ENCODE measurements at regions not wholly inside any gene's neighbourhood (a gene's known extent, or its start where the extent isn't known, plus 50 kb on each side); places are given as distances from the start of the nearest gene placed in this dataset.
"Not testable (repeated sequence)": the region's sequence is repeated elsewhere in the genome, so short reads cannot be mapped to it uniquely, and the experiment has no call there.

DNA sequence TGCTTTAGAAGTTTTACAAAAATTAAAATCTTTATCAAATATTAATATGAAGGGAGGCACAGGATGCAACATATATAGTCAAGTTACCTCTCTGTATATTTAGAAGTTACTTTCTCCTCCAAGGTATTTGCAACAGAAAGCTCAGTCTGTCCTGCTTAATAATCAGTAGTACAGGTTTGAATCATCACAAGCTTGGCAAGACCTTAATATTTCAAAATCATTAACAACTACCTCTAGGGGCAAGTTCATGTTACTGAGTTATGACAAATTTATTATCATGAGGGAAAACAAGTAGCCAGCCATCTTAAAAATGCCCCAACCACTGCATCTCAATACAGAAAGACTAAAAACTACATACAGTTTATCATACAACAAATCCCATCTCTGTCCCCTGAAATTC lies 116.0 kb downstream of the PMAIP1 start:
- not testable (repeated sequence) for DNase-seq (ENCODE audit: low read depth in 2 of 2)

DNA sequence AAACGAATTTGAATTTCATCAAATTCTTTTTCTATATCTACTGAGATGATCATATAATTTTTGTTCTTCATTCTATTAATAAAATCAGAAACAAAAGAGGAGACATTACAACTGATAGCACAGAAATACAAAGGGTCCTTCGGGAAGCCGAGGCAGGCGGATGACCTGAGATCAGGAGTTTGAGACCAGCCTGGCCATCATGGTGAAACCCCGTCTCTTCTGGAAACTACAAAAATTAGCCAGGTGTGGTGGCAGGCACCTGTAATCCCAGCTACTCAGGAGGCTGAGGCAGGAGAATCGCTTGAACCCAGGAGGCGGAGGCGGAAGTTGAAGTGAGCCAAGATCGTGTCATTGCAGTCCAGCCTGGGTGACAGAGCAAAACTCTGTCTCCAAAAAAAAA lies 113.4 kb downstream of the PMAIP1 start:
- not testable (repeated sequence) for DNase-seq (ENCODE audit: low read depth in 2 of 2)

DNA sequence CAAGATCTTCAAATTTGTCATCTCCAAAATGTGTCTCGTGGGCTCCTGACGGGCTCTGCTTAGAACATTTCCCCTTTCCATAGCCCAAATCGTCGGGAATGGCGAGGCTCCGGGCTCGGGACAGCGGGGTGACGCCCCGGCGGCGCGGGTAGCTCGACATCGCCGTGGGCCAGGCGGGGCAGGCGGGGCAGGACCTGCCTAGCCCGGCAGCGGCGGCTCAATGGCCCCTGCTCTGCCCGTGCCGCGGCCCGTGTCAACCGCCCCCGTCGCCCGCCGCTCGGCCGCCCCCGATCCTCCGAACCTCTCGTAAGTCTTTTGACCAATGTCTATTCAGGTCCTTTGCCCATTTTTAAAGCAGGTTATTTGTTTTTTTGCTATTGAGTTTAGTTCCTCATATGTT lies 111.2 kb downstream of the PMAIP1 start:
- DNase-seq (ENCODE audit: low read depth in 2 of 2): no peak

DNA sequence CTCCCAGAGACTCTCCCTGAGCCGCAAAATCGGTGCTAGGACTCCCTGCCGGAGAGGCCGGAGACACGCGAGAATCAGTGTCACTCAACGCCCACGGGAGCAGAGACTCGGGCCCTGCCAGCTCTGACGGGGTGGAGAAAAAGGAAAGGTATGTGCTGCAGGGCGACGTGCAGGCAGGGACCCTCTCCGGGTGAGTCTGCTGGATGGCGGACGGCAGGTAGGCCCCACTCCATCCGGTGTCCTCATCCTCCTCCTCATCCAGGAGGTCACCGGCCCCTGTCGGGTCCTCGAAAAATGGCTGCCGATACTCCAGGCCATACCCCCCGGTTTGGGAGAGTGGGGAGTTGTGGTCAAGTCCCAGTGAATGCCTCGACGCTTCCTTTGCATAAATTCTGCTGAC lies 110.7 kb downstream of the PMAIP1 start:
- DNase-seq (ENCODE audit: low read depth in 2 of 2): no peak

DNA sequence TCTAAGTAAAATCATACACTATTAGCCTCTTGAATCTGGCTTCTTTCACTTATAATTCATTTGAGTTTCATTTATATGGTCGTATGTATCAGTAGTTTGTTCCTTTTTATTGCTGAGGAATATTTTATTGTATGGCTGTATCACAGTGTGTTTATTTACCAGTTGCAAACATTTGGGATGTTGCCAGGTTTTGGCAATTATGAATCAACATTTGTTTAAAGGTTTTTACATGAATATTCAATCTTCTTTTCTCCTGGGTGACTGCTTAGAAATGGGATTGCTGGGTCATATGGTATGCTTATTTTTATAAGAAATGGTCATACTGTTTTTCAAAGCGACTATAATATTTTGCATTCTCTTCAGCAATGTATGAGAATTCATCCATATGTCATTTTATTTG lies 107.9 kb downstream of the PMAIP1 start:
- no peak for DNase-seq (ENCODE audit: low read depth in 2 of 2)

DNA sequence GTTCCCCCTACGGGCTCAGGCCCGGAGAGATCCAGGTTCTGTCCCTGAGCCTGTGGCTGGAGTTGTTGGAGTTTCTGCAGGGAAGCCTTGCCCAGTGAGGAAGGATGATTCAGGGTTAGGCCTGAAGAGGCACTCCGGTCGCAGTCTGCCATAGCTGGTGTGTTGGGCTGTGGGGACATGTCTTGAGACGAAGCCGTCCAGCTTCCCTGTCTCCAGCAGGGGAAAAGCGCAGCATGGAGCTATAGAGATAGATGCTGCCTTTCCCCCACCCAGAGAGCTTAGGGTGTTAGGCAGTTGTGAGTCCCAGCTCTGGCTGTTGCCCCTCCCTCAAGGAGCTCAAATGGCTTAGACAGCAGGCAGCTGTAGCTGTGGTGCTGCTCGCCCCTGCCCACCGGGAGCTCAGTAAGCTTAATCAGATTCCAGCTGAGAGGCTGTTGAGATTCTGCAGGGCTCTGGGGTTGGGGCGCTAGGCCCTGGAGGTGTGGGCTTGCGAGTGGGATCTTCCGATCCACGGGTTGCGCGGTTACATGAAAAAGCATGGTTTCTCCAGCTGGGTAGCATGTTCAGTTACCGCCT lies 103.9 kb downstream of the PMAIP1 start:
- no peak for DNase-seq (ENCODE audit: low read depth in 2 of 2)

DNA sequence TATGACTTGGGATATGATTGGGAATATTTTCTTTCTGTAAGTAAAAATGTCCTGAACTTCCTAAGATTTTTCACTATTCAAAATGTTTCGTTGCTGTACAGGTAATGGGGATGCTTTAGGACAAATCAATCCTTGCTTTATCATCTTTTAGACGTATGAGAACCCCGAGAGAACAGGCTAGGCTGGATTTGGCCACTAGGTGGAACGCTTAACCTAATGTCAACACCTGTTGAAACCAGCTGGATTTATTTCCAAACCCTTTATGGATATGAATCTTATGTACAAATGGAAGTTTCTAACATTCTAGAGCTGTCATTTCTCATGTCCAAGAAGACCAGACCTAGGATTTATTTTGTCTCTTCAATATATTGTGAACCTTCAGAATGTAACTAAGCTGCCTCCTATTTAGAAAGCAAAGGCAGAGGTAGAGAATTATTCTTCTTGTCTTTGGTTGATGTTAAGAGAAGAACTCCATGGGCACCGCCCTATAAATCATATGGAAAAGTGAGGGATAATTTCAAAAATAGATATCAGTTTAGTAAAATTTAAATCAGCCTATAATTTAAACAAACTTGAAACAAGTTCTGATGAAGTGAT lies 96.7 kb downstream of the PMAIP1 start:
- peak in 1 of 2 donors; percentile 10 for DNase-seq (ENCODE audit: low read depth in 2 of 2)

DNA sequence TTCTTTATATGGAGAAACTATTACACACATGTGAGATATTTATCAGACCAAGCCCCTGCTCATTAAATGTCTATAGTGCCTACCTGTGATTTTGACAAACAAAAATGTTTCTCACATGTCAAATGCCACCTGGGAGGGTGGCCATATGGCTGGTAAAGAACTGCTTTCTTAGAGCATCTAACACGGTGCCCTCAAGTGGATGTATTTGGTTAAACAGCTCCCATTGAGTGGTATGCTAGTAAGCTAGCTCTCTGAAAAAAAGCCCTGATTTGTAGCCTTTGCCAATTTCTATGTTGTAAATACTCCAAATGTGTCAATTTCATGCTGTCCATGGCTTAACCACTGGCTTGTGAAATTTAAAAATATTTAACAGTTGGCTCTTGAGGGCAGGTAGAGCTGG lies 94.6 kb downstream of the PMAIP1 start:
- no peak for DNase-seq (ENCODE audit: low read depth in 2 of 2)

DNA sequence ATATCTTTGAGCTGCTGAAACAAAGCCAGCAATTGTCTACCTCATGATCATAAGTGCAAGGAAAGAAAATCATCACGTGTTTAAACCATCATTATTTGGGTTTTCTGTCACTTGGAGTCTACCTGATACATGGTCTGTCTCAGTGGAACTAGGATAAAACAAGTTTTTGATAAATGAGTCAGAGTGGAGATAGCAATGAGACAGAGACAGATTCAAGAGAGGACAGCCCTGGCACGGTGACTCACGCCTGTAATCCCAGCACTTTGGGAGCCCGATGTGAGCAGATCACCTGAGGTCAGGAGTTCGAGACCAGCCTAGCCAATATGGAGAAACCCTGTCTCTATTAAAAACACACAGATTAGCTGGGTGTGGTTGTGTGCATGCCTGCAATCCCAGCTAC lies 93.8 kb downstream of the PMAIP1 start:
- DNase-seq (ENCODE audit: low read depth in 2 of 2): no peak

DNA sequence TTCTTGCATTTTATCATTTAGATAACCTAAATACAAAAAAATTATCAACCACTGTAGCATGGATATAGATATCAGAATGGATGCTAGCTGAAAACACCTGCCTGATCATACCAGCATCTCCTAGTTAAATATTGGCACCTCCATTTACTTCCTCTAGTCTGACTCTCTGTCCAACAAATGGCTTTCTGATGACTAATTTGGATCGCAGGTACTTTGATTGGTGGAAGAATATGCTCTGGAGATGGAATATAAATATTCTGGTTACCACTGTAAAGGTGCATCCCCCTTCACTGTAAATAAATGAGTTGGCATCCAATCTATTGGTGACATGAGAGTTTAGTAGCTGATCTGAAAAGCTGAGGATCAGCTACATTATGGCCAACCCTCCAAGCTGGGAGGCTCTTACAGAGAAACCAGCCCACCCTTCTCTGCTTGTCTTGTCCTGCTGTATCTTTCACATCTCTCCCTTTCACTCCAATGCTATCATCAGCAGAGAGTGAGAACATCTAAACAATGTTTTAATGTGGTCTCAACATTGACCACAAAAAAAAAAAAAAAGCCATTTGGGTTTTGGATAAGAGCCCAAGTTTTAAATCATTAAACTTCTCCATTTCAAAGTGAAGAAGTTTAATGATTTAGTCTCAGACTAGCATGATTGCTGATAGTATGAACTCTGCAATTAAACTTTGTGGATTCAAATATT lies 90.5 kb downstream of the PMAIP1 start:
- no peak for DNase-seq (ENCODE audit: low read depth in 2 of 2)

DNA sequence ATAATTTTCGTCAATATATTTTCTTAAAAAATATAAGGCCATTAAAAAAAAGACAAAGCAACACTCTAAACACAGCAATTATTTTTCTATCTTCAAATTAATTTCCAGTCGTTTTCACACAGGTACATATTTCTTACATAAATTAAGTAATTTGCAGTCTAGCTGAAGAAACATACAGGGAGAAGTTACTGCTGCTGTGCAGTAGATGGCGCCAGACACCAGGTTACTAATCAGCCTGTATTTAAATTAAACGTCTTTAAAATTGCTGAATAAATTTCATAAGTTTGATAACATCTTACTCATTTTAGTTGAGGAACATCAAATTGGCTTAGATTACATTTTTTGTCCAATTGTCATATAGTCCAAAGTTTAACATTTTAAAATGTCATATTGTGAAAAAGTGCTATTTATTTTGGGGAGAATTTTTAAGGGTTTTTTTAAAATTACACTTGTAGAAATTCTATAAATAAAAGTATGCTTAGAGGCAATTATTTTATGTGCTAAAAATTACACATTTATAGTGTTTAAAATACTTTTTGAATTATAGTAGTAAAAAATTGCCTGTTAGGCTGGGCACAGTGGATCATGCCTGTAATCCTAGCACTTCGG lies 88.4 kb downstream of the PMAIP1 start:
- peak; percentile 5 to 27 for DNase-seq (ENCODE audit: low read depth in 2 of 2)

DNA sequence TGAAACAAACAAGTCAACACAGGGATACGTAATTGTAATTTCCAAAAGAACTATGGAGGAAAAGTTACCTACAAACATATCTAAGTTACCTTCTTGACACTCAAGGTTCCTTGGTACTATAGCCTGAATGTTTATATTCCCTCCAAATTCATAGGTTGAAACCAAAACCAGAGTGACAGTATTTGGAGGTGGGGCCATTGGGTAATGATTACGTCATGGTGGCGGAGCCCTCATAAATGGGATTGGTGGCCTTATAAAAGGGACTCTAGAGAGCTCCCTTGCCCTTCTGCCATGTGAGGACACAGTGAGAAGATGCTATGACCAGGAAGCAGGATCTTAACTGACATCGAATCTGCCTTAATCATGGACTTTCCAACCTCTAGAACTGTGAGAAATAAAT lies 87.3 kb downstream of the PMAIP1 start:
- no peak for DNase-seq (ENCODE audit: low read depth in 2 of 2)

DNA sequence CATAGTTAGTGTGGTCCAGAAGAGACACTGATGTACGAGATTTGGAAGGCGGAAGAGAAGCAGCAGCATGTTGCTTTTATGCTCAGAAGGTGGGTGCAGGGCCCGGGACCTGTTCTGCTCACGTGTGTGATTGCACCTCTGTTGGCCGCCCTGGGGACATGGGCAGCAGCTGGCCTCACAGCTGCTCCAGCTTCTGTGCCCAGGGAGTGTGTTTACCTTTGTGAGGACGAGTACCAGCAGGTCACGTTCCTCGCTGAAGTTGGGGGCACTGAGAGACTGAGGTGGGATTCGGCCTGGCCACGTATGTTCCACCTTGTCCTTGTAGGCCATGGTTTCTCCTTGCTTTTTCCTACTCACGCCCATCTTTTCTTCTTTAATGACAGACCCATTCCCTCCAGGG lies 86.3 kb downstream of the PMAIP1 start:
- no peak for DNase-seq (ENCODE audit: low read depth in 2 of 2)

DNA sequence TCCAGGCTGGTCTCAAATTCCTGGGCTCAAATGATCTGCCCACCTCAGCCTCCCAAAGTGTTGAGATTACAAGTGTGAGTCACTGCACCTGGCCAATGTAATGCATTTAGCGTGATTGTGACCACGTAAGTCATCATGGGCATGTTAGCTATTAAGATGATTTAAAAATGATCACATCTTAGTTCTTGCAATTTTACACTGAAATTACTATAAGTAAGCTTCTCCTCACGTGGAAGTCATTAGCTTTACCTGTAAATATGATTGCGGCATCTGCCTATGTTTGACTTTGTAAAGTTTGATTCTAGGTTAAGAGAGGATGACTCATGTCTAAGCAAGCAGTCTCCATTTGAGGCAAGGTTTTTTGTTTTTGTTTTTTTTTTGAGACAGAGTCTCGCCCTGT lies 85.5 kb downstream of the PMAIP1 start:
- no peak for DNase-seq (ENCODE audit: low read depth in 2 of 2)

DNA sequence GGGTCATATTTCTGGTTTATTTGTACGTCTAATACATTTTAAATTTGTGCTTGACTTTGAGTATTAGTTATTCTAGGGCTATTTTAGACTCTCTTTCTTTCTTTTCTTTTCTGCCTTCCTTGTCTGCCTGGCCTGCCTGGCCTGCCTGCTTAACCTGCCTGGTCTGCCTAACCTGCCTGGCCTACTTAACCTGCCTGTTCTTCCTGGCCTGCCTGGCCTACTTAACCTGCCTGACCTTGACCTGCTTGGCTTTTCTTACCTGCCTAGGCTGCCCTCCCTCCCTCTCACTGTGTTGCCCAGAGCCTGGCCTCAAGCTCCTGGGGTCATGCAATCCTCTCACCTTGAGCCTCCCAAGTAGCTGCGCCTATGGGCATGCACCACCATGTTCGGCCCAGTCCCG lies 83.7 kb downstream of the PMAIP1 start:
- no peak for DNase-seq (ENCODE audit: low read depth in 2 of 2)

DNA sequence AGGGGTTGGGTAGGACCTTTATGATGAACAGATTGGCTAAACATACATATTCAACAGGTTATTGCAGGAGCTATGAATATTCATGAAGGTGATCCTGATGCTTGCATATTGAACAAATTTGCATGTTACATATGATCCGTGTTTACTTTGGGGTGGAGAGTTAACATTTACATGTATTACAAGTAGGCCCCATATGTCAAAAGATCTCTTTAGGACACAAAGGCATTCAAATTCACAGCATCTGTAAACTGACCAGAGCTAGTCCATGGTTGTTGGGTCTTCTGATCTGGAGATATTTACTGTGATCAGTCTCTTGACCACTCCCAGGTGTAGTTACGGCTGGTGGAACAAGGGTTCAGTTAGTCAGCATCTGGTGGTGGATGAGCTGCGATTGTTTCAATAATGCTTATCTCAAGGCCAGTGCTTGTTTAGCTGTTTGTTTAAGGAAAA lies 80.4 kb downstream of the PMAIP1 start:
- no peak for DNase-seq (ENCODE audit: low read depth in 2 of 2)

DNA sequence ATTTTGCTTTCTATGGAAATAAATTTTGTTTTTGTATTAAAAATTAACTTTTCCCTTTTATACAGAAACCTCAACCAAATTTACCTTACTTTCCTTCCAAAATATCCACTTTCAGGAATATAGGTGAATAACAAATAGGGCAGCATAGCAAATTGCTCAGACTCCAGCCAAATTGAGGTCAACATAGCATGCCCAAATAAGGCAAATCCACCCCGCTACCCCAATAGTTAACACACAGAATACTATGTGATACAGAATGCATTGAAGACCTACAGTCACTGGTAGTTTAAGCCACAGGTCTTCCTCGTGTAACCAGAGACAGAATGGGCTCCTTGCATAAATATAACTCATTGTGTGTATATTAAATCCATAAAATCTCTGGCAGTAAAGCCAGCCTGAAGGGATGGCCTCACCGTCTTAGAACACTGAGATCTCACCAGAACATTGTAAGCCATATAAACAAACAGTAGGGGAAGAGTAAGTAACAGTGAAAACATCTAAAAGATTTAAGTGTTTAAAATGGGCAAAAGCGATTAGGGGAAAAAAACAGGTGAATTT lies 72.2 kb downstream of the PMAIP1 start:
- DNase-seq (ENCODE audit: low read depth in 2 of 2): no peak

DNA sequence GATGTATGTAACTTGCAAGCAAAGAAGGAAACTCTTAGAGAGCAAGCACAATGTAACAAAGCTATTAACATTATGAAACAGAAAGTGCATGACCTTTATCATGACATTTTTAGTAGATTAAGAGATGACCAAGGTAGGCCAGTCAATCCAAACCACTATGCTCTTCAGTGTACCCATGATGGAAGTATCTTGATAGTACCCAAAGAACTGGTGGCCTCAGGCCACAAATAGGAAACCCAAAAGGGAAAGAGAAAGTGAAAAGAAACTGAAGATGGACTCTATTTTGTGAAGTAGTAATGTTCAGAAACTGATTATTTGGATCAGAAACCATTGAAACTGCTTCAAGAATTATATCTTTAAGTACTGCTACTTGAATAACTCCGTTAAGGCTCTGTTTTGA lies 71.3 kb downstream of the PMAIP1 start:
- not testable (repeated sequence) for DNase-seq (ENCODE audit: low read depth in 2 of 2)

DNA sequence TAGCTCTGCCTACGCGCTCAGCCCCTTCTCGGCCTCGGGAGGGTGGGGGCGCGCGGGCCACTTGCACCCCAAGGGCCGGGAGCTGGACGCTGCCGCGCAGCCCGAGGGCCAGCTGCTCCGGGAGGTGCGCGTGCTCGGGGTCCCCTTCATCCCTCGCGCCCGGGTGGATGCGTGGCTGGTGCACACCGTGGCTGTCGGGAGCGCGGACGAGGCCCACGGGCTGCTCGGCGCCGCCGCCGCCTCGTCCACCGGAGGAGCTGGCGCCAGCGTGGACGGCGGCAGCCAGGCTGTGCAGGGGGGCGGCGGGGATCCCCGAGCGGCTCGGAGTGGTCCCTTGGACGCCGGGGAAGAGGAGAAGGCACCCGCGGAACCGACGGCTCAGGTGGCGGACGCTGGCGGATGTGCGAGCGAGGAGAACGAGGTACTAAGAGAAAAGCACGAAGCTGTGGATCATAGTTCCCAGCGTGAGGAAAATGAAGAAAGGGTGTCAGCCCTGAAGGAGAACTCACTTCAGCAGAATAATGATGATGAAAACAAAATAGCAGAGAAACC lies 69.8 kb downstream of the PMAIP1 start:
- DNase-seq (ENCODE audit: low read depth in 2 of 2): not testable (repeated sequence)

DNA sequence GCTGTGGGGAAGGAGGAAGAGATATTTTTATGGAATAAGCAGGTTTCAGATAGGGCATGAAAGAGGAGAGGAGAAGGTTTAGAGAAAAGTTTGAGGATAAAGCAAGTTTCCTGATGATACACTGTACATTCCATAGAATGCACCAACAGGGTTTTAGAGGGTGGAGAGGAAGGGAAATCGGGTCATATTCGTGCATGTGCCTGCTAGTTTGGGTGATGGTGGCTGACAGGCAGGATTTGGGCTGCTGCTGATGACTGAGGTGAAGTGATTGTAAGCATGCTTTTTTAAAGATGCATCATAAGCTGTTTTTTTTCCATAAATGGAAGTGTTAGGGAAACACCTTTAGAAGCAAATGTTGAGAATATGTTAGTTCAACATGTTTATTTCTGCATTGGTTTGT lies 68.8 kb downstream of the PMAIP1 start:
- DNase-seq (ENCODE audit: low read depth in 2 of 2): no peak

DNA sequence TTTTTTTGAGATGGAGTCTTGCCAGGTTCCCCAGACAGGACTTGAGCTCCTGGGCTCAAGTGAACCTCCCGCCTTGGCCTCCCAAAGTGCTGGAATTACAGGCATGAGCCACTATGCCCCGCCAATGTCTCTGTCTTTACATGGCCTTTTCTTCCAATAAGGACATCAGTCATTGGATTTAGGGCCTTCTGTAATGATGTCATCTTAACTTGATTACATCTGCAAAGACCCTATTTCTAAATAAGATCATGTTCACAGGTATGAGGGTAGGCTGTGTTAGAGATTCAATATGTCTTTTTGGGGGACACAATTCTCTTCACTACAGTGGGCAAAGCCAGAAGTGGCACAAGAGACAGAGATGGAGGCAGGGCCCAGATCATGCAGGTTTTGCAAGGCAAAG lies 68.1 kb downstream of the PMAIP1 start:
- DNase-seq (ENCODE audit: low read depth in 2 of 2): no peak

DNA sequence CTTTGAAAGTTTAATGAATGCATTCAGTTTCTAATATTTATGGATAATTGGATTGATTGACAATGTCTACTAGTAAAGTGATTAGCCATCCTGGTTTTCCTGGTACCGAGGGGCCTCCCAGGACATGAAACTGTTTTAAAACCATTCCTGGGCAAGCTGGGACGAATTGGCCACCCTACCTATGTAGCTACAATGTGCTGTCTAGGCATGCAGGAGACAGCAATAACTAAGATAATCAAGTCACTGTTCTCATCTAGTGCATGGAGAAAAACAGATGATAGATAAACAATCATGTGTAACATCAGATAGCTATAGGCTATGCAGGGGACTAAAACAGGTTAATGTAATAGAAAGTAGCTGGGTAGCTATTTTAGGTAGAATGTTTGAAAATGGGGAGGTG lies 67.1 kb downstream of the PMAIP1 start:
- no peak for DNase-seq (ENCODE audit: low read depth in 2 of 2)
